ENCODE measurements at regions not wholly inside any gene's neighbourhood (a gene's known extent, or its start where the extent isn't known, plus 50 kb on each side); places are given as distances from the start of the nearest gene placed in this dataset.
"Not testable (repeated sequence)": the region's sequence is repeated elsewhere in the genome, so short reads cannot be mapped to it uniquely, and the experiment has no call there.

DNA sequence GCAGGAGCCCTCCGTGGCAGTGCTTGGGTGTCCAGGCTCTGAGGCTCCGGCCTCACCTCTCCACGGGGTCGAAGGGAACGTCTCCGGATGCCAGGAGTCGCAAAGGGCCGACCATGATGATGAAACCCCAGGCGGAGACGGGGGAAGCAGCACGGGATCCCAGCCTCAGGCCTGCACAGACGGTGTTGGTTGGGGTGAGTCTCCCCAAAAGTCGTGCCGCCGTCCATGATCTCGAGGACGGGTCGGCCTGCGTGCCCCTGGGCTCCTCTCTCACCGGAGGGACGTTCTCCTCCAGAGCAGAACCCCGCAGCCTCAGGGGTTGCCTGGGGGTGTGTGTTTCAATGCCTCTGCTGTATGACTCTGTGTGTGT lies 100.6 kb upstream of the FOXD4L5 start:
- not testable (repeated sequence) for H3K4me3 ChIP-seq (ENCODE audit: low read depth, low read length); DNase-seq (ENCODE audit: low read depth)

DNA sequence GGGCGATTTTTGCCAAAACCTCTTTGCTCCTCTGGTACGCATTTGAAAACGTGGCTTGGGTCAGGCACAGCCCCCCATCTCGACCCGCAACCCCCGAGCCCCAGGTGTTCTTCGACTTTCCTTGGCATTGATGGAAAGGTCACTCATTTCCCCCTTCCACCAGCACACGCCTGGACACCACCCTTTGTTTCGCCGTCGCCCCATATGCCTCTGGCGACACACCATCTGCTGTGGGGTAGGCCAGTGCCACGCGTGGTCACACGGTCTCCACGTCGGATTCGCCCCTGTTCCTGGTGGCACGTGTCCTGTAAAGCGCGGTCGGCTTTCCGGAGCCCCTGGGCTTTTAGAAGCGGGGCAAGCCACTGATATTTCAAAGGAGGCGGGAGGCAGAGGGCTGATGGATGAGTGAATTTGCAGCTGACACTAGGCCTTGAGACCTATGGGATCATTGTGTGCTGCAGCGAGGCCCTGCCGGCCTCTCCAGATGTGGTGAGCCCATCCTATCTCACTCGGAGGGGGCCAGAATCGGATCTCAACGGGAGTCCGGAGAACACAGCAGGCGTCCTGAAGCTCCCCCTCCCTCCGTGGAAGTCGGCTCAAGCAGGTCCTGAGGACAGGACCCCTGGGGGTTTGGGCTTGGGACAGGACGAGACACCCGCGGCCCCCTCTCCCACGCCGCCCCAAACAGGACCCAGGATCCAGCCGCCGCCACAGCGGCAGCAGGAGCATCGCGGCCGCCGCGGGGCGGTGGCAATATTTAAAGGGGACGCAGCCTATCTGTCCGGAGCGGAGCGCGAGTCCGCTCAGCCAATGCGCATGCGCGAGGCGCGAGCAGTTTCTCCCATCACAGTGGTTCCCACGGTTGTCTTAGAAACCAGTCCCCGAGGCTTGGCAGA lies 100.0 kb upstream of the FOXD4L5 start:
- not testable (repeated sequence) for DNase-seq (ENCODE audit: low read depth); H3K4me3 ChIP-seq (ENCODE audit: low read depth, low read length)

DNA sequence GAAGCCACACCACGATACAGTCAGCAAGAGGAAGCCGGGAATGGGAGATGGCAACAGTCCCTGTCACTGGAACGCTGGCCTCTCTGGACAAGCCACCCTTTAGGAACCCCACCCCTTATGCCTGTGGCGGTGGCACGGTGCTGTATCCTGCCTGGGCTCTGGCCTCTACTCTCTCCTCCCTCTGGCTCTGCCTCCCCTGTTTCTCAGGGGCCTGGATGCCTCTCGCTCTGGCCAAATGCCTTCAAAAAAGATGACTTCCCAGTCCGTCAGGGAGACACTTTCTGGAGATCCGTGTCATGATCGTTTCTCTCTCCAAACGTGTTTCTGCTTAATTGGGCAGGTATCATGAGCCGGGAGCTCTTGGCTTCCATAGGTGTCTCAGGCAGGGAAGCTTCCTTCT lies 99.1 kb upstream of the FOXD4L5 start:
- not testable (repeated sequence) for H3K4me3 ChIP-seq (ENCODE audit: low read depth, low read length); DNase-seq (ENCODE audit: low read depth)

DNA sequence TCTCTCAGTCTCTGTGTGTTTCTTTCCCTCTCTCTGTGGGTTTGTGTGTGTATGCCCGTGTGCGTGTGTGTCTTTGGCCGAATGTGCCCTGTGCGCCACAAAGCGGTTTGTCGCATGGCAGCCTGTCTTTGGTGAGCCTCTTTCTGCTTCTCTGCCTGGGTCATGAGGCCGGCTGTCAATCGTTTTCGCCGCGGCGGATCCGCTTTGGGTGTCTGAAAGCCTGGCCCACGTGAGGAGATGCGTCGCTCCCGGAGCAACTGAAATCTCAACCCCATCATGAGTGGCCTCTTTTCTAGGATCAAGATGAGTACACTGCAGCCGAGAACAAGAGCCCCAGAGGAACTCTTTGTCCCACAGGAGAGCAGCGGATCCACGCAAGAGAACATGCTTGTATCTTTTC lies 98.6 kb upstream of the FOXD4L5 start:
- not testable (repeated sequence) for DNase-seq (ENCODE audit: low read depth); H3K4me3 ChIP-seq (ENCODE audit: low read depth, low read length)

DNA sequence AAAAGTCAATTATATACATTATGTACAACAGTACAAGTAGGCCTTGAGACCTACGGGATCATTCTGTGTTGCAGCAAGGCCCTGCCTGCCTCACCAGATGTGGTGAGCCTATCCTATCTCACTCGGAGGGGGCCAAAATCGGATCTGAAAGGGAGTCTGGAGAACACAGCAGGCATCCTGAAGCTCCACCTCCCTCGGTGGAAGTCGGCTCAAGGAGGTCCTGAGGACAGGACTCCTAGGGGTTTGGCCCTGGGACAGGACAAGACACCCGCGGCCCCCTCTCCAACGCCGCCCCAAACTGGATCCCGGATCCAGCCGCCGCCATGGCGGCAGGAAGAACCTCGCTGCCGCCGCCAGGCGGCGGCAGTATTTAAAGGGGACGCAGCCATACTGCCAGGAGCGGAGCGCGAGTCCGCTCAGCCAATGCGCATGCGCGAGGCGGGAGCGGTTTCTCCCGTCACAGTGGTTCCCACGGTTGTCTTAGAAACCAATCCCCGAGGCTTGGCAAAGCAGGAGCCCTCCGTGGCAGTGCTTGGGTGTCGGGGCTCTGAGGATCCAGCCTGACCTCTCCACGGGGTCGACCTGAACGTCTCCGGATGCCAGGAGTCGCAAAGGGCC lies 97.8 kb upstream of the FOXD4L5 start:
- DNase-seq (ENCODE audit: low read depth); H3K4me3 ChIP-seq (ENCODE audit: low read depth, low read length): not testable (repeated sequence)

Data from fibroblast of the aortic adventitia (primary cell).